ENCODE measurements at regions not wholly inside any gene's neighbourhood (a gene's known extent, or its start where the extent isn't known, plus 50 kb on each side); places are given as distances from the start of the nearest gene placed in this dataset.

DNA sequence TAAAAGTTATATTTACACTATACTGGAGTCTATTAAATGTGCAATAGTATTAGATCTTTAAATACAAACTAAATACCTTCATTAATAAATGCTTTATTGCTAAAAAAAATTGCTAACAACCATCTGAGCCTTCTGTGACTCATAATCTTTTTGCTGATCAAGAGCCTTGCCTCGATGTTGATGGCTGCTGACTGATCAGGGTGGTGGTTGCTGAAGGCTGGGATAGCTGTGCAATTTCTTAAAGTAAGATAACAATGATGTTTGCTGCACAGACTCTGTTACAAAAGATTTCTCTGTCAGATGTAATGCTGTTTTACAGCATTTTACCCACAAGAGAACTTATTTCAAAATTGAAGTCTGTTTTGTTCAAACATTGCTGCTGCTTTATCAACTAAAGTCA, 421.4 kb upstream of the CYRIA start (continued):
- no peak for TF ChIP-seq KDM1A (IDR thresholded peaks at IDR 0.05; ENCODE audit: borderline replicate concordance)
- no peak for TF ChIP-seq LARP7 (IDR thresholded peaks at IDR 0.05)
- TF ChIP-seq ETV6 (conservative IDR thresholded peaks at IDR 0.05 in 1 of 2, IDR thresholded peaks at IDR 0.05 in 1 of 2; ENCODE audit: borderline replicate concordance in 1 of 2, low read depth in 1 of 2), result no peak
- no peak for TF ChIP-seq PAX8 (IDR thresholded peaks at IDR 0.05)
- TF ChIP-seq SIX5 (IDR thresholded peaks at IDR 0.05; ENCODE audit: low read depth, low read length, severe bottlenecking), result no peak
- no peak for TF ChIP-seq SMAD5 (IDR thresholded peaks at IDR 0.05; ENCODE audit: low read depth)
- no peak for TF ChIP-seq CEBPB (IDR thresholded peaks at IDR 0.05; ENCODE audit: borderline replicate concordance in 1 of 2, low read depth in 2 of 2, low read length in 2 of 2)
- TF ChIP-seq, protein P1, sequence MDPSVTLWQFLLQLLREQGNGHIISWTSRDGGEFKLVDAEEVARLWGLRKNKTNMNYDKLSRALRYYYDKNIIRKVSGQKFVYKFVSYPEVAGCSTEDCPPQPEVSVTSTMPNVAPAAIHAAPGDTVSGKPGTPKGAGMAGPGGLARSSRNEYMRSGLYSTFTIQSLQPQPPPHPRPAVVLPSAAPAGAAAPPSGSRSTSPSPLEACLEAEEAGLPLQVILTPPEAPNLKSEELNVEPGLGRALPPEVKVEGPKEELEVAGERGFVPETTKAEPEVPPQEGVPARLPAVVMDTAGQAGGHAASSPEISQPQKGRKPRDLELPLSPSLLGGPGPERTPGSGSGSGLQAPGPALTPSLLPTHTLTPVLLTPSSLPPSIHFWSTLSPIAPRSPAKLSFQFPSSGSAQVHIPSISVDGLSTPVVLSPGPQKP (IDR thresholded peaks at IDR 0.05; ENCODE audit: low read depth, low read length), result no peak

DNA sequence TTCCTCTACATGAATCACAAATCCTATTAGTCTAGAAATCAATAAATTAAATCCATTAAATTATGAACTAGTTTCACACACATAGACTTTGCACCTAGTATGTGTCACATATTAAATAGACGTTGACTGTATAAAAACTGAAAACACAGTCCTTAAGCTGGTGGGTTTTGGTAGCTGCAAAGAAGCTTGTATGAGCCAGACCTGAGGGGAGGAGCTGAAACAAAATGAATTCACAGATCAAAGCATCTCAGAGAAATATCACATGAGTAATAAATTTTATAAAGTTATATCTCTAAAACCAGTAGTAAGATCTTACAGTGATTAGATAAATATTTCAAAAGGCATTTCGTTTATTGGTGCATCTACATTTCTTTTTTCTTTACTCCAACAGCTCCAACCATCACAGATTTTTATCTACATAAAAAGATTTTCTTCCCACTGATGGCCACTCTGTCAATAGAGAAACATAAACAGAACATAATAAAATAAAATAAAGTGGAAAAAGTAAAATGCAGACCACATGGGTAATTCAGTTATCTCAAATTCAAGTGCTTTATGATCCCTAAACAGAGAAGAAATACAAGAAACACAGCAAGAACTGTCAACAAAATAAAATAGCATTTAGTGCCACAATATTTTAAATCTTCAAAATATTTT, 420.0 kb upstream of the CYRIA start:
- in situ Hi-C loops (cut with MboI), result no loop called here
- no peak for TF ChIP-seq DPF2 (IDR thresholded peaks at IDR 0.05)
- no peak for TF ChIP-seq SMAD5 (IDR thresholded peaks at IDR 0.05; ENCODE audit: low read depth)
- TF ChIP-seq, protein P2, sequence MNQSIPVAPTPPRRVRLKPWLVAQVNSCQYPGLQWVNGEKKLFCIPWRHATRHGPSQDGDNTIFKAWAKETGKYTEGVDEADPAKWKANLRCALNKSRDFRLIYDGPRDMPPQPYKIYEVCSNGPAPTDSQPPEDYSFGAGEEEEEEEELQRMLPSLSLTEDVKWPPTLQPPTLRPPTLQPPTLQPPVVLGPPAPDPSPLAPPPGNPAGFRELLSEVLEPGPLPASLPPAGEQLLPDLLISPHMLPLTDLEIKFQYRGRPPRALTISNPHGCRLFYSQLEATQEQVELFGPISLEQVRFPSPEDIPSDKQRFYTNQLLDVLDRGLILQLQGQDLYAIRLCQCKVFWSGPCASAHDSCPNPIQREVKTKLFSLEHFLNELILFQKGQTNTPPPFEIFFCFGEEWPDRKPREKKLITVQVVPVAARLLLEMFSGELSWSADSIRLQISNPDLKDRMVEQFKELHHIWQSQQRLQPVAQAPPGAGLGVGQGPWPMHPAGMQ (IDR thresholded peaks at IDR 0.05; ENCODE audit: borderline replicate concordance), result no peak
- TF ChIP-seq, protein P3, sequence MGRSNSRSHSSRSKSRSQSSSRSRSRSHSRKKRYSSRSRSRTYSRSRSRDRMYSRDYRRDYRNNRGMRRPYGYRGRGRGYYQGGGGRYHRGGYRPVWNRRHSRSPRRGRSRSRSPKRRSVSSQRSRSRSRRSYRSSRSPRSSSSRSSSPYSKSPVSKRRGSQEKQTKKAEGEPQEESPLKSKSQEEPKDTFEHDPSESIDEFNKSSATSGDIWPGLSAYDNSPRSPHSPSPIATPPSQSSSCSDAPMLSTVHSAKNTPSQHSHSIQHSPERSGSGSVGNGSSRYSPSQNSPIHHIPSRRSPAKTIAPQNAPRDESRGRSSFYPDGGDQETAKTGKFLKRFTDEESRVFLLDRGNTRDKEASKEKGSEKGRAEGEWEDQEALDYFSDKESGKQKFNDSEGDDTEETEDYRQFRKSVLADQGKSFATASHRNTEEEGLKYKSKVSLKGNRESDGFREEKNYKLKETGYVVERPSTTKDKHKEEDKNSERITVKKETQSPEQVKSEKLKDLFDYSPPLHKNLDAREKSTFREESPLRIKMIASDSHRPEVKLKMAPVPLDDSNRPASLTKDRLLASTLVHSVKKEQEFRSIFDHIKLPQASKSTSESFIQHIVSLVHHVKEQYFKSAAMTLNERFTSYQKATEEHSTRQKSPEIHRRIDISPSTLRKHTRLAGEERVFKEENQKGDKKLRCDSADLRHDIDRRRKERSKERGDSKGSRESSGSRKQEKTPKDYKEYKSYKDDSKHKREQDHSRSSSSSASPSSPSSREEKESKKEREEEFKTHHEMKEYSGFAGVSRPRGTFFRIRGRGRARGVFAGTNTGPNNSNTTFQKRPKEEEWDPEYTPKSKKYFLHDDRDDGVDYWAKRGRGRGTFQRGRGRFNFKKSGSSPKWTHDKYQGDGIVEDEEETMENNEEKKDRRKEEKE (IDR thresholded peaks at IDR 0.05), result no peak
- TF ChIP-seq TBL1XR1 (IDR thresholded peaks at IDR 0.05; ENCODE audit: low read depth, low read length), result no peak
- no peak for TF ChIP-seq HDAC6 (IDR thresholded peaks at IDR 0.05; ENCODE audit: unreplicated experiment)
- TF ChIP-seq, protein P4, sequence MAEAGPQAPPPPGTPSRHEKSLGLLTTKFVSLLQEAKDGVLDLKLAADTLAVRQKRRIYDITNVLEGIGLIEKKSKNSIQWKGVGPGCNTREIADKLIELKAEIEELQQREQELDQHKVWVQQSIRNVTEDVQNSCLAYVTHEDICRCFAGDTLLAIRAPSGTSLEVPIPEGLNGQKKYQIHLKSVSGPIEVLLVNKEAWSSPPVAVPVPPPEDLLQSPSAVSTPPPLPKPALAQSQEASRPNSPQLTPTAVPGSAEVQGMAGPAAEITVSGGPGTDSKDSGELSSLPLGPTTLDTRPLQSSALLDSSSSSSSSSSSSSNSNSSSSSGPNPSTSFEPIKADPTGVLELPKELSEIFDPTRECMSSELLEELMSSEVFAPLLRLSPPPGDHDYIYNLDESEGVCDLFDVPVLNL (IDR thresholded peaks at IDR 0.05; ENCODE audit: low read depth, low read length), result no peak
- TF ChIP-seq SP1 (IDR thresholded peaks at IDR 0.05; ENCODE audit: low read depth, low read length), result no peak
- TF ChIP-seq, protein P5, sequence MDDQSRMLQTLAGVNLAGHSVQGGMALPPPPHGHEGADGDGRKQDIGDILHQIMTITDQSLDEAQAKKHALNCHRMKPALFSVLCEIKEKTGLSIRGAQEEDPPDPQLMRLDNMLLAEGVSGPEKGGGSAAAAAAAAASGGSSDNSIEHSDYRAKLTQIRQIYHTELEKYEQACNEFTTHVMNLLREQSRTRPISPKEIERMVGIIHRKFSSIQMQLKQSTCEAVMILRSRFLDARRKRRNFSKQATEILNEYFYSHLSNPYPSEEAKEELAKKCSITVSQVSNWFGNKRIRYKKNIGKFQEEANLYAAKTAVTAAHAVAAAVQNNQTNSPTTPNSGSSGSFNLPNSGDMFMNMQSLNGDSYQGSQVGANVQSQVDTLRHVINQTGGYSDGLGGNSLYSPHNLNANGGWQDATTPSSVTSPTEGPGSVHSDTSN (IDR thresholded peaks at IDR 0.05; ENCODE audit: insufficient replicate concordance, low read depth, low read length), result no peak

More for the DNA sequence above, 420.0 kb upstream of the CYRIA start:
- H4K20me1 ChIP-seq (ENCODE audit: control insufficient read depth, insufficient read depth), result no peaks in the 10 kb centered on the region
- CTCF ChIA-PET, result no interaction called here
- FAIRE-seq (no peak), DNase-seq (ENCODE audit: low read depth, low spot score) (no peak), ATAC-seq (no peak)
- no peak overlapping the region for H3K4me2 ChIP-seq (ENCODE audit: control insufficient read depth, insufficient read depth)
- no peak overlapping the region for H3K27ac ChIP-seq (ENCODE audit: control insufficient read depth, insufficient read depth)
- no peaks in the 10 kb centered on the region for H3K27me3 ChIP-seq (replicated peaks in 1 of 2; ENCODE audit: control insufficient read depth in 2 of 2, insufficient read depth in 2 of 2, low read length in 1 of 2)
- intact Hi-C loops (cut with micrococcal nuclease; ENCODE audit: unreplicated experiment), result no loop called here
- no TSS peak for BruUV-seq (replicated peaks)
- no peaks in the 10 kb centered on the region for H3K4me1 ChIP-seq (ENCODE audit: control insufficient read depth, insufficient read depth, low read length)
- WGBS (ENCODE audit: insufficient coverage, insufficient replicate concordance, low lambda C conversion rate, missing lambda C conversion rate), result 0% methylated on average over 2 of the region's 2 CpGs
- H3K79me2 ChIP-seq (ENCODE audit: control insufficient read depth, insufficient read depth, low read length), result no peaks in the 10 kb centered on the region
- SMC1A ChIA-PET (ENCODE audit: uncharacterized antibody, unreplicated experiment), result no interaction called here
- no peaks in the 10 kb centered on the region for H3K9me3 ChIP-seq (replicated peaks; ENCODE audit: control insufficient read depth, insufficient read depth, low read length)
- no peak overlapping the region for H3K4me3 ChIP-seq
- H2AFZ ChIP-seq (ENCODE audit: control insufficient read depth, low read depth, low read length), result no peak overlapping the region
- RAD21 ChIA-PET (ENCODE audit: unreplicated experiment), result no interaction called here
- H3K9ac ChIP-seq (ENCODE audit: control insufficient read depth, insufficient read depth, low read length), result no peak overlapping the region
- no peaks in the 10 kb centered on the region for H3K36me3 ChIP-seq (ENCODE audit: control insufficient read depth in 2 of 2, insufficient read depth in 2 of 2, low read length in 1 of 2)
- POLR2A ChIA-PET, result no interaction called here
